SK-N-SH (cell line): ENCODE measurements at regions not wholly inside any gene's neighbourhood (a gene's known extent, or its start where the extent isn't known, plus 50 kb on each side); places are given as distances from the start of the nearest gene placed in this dataset.

Source experiments
- CTCF ChIA-PET: fragments of 300-600, 350-600 bp; formaldehyde crosslinking; extraction: SDS; loops from one replicate; lab custom pipeline; 2021; lab: Yijun Ruan, JAX
- POLR2A ChIA-PET: fragments of 350-600 bp; sonication (Branson Sonifier 250); formaldehyde crosslinking; extraction: SDS; loops from one replicate; lab custom pipeline; 2020; ENCODE audit warnings: antibody characterized with exemption, inconsistent platforms; lab: Yijun Ruan, JAX
- DNase-seq: peaks from one replicate; pipeline ENCODE4 v3.0.0; 2012
- H2AFZ ChIP-seq: fragments of 200-600 bp; sonication (generic); 2 replicates; pipeline ENCODE4 v1.8.1; 2016; ENCODE audit warnings: antibody characterized with exemption, mild to moderate bottlenecking, low read depth
- H3F3A ChIP-seq: fragments of 200-600 bp; sonication (generic); replicated peaks from 2 replicates; pipeline ENCODE3; 2016; ENCODE audit warnings: antibody characterized with exemption, mild to moderate bottlenecking; ENCODE audit not compliant: insufficient read depth
- H3K27ac ChIP-seq, 2 experiments: fragments of 200-500 bp in 1 of 2; fragments of 200-600 bp in 1 of 2; sonication (Bioruptor generic) in 1 of 2; sonication (generic), shearing (Covaris generic) in 1 of 2; 2 replicates each; pipeline versions ENCODE4 v1.5.1 to v1.6.1; 2014 to 2016; ENCODE audit warnings: low read depth in 2 of 2, inconsistent platforms in 1 of 2, low read length in 1 of 2, mild to moderate bottlenecking in 1 of 2, mixed read lengths in 1 of 2
- H3K27me3 ChIP-seq: fragments of 200-600 bp; sonication (generic), shearing (Covaris generic); 2 replicates; pipeline ENCODE4 v1.6.1; 2016; ENCODE audit warnings: mixed run types; ENCODE audit not compliant: insufficient read depth
- H3K36me3 ChIP-seq, 2 experiments: fragments of 200-500 bp in 1 of 2; fragments of 200-600 bp in 1 of 2; sonication (Bioruptor generic) in 1 of 2; sonication (generic) in 1 of 2; replicated peaks in 1 of 2; 2 replicates each; pipeline versions ENCODE3 to v1.5.1; 2014 to 2016; ENCODE audit warnings: low read length in 1 of 2, mild to moderate bottlenecking in 1 of 2; ENCODE audit not compliant: insufficient read depth in 2 of 2, control insufficient read depth in 1 of 2
- H3K4me1 ChIP-seq, 2 experiments: fragments of 200-500 bp in 1 of 2; fragments of 200-600 bp in 1 of 2; sonication (Bioruptor generic) in 1 of 2; sonication (generic), shearing (Covaris generic) in 1 of 2; 2 replicates each; pipeline versions ENCODE4 v1.5.1 to v1.6.1; 2014 to 2016; ENCODE audit warnings: low read depth in 1 of 2, low read length in 1 of 2, mixed run types in 1 of 2; ENCODE audit not compliant: insufficient read depth in 2 of 2, control insufficient read depth in 1 of 2
- H3K4me2 ChIP-seq: fragments of 200-600 bp; sonication (generic), shearing (Covaris generic); 2 replicates; pipeline ENCODE4 v1.6.1; 2017; ENCODE audit warnings: mixed run types
- H3K4me3 ChIP-seq, 2 experiments: fragments of 200-500 bp in 1 of 2; fragments of 200-600 bp in 1 of 2; sonication (Bioruptor generic) in 1 of 2; sonication (generic), shearing (Covaris generic) in 1 of 2; 2 replicates each; pipeline versions ENCODE4 v1.5.1 to v1.8.1; 2014 to 2016; ENCODE audit warnings: low read depth in 2 of 2, inconsistent platforms in 1 of 2, low read length in 1 of 2, mild to moderate bottlenecking in 1 of 2, mixed read lengths in 1 of 2, moderate library complexity in 1 of 2
- H3K79me2 ChIP-seq: fragments of 200-600 bp; sonication (generic); 2 replicates; pipeline ENCODE4 v1.8.1; 2017; ENCODE audit warnings: mild to moderate bottlenecking; ENCODE audit not compliant: insufficient read depth
- H3K9ac ChIP-seq: fragments of 200-600 bp; sonication (generic); 2 replicates; pipeline ENCODE4 v1.6.1; 2017; ENCODE audit warnings: mixed run types
- H3K9me2 ChIP-seq: fragments of 200-600 bp; sonication (generic); 2 replicates; pipeline ENCODE4 v1.6.1; 2017; ENCODE audit warnings: mixed run types
- H3K9me3 ChIP-seq: fragments of 200-600 bp; sonication (generic); 2 replicates; pipeline ENCODE4 v1.6.1; 2017; ENCODE audit warnings: mixed run types, mild to moderate bottlenecking, moderate library complexity
- H4K20me1 ChIP-seq: fragments of 200-600 bp; sonication (generic); 2 replicates; pipeline ENCODE4 v1.6.1; 2017; ENCODE audit warnings: mild to moderate bottlenecking, mixed run types; ENCODE audit not compliant: insufficient read depth
- ELF1 ChIP-seq: IDR thresholded peaks from 2 replicates; pipeline ENCODE4 v1.4.0; 2012
- EZH2phosphoT487 ChIP-seq: fragments of 200-600 bp; sonication (generic); IDR thresholded peaks from 2 replicates; pipeline ENCODE4 v1.6.1; 2017; ENCODE audit warnings: low read depth, mixed run types, mild to moderate bottlenecking, antibody characterized with exemption, moderate library complexity, borderline replicate concordance
- FOSL2 ChIP-seq: IDR thresholded peaks from 2 replicates; pipeline ENCODE4 v1.4.0; 2012; ENCODE audit warnings: low read depth, mild to moderate bottlenecking, moderate library complexity, borderline replicate concordance
- FOXJ3 ChIP-seq: sonication (generic); formaldehyde crosslinking; IDR thresholded peaks from 2 replicates; pipeline ENCODE4 v1.5.1; 2020; ENCODE audit warnings: mild to moderate bottlenecking, missing genetic modification reagents
- FOXM1 ChIP-seq: IDR thresholded peaks from 2 replicates; pipeline ENCODE4 v1.4.0; 2012; ENCODE audit warnings: low read depth, mild to moderate bottlenecking
- MAX ChIP-seq: IDR thresholded peaks from 2 replicates; pipeline ENCODE4 v1.4.0; 2012; ENCODE audit warnings: low read depth
- MEF2A ChIP-seq: IDR thresholded peaks from 2 replicates; pipeline ENCODE4 v1.4.0; 2012; ENCODE audit warnings: low read depth, borderline replicate concordance
- MXI1 ChIP-seq: IDR thresholded peaks from 2 replicates; pipeline ENCODE4 v1.6.1; 2012; ENCODE audit warnings: mild to moderate bottlenecking, low read depth, low read length, improper control_type of control experiment
- NRF1 ChIP-seq: IDR thresholded peaks from 2 replicates; pipeline ENCODE4 v1.6.1; 2012; ENCODE audit warnings: low read depth, mild to moderate bottlenecking, low read length
- RAD21 ChIP-seq: IDR thresholded peaks from 2 replicates; pipeline ENCODE4 v1.6.1; 2012; ENCODE audit warnings: mild to moderate bottlenecking, low read length
- SIN3A ChIP-seq: IDR thresholded peaks from 2 replicates; pipeline ENCODE4 v1.6.1; 2012; ENCODE audit warnings: low read depth, mild to moderate bottlenecking, low read length, moderate library complexity, borderline replicate concordance
- SMC3 ChIP-seq: IDR thresholded peaks from 2 replicates; pipeline ENCODE4 v1.6.1; 2012; ENCODE audit warnings: low read depth, low read length, improper control_type of control experiment
- TCF12 ChIP-seq: IDR thresholded peaks from 2 replicates; pipeline ENCODE4 v1.4.0; 2012
- TEAD4 ChIP-seq: IDR thresholded peaks from 2 replicates; pipeline ENCODE4 v1.4.0; 2012; ENCODE audit warnings: mild to moderate bottlenecking, borderline replicate concordance; ENCODE audit not compliant: insufficient read depth
- USF1 ChIP-seq: IDR thresholded peaks from 2 replicates; pipeline ENCODE4 v1.4.0; 2012; ENCODE audit warnings: low read depth, borderline replicate concordance
- ZBTB33 ChIP-seq: IDR thresholded peaks from 2 replicates; pipeline ENCODE4 v1.4.0; 2012; ENCODE audit warnings: low read depth, borderline replicate concordance
- WGBS: methylation state at CpG from one replicate; pipeline ENCODE4 v1.1.6; 2017; ENCODE audit warnings: low lambda C conversion rate; 5-methylcytosine and 5-hydroxymethylcytosine counted together
- TF ChIP-seq, protein P1 (sequence below): fragments of 200-600 bp; sonication (generic); IDR thresholded peaks from 2 replicates; pipeline ENCODE4 v1.6.1; 2017; ENCODE audit warnings: antibody characterized with exemption, mild to moderate bottlenecking, moderate library complexity
- TF ChIP-seq, protein P2 (sequence below): IDR thresholded peaks from 2 replicates; pipeline ENCODE4 v1.6.1; 2012; ENCODE audit warnings: mild to moderate bottlenecking, low read depth, low read length, moderate library complexity
- TF ChIP-seq, protein P3 (sequence below): IDR thresholded peaks from 2 replicates; pipeline ENCODE4; 2012

GRCh38 chr7:116347151-116347832, 137.0 kb downstream of the TES start:
- DNase-seq: no peak
- Histone ChIP-seq H4K20me1 (no peaks in the 10 kb centered on the region), H3K79me2 (no peaks in the 10 kb centered on the region), H3K36me3 (peaks cover 0 to 14% of the 10 kb centered on the region in 2 experiments), H3K9me3 (peaks cover 13% of the 10 kb centered on the region; the same call in 1 of the 2 replicates), H2AFZ (no peak overlapping the region), H3K27ac (no peak overlapping the region), H3K4me2 (no peak overlapping the region), H3K4me1 (no peaks in the 10 kb centered on the region), H3K9me2 (no peaks in the 10 kb centered on the region), H3F3A (no peaks in the 10 kb centered on the region), H3K4me3 (no peak overlapping the region), H3K27me3 (no peaks in the 10 kb centered on the region), H3K9ac (no peak overlapping the region)
- CTCF ChIA-PET: interaction anchor here (0.6 kb wide), 1 partner anchor 21 kb away, joined by 3 read pairs; no protein-coding TSS in a partner anchor
- WGBS: 37% methylated on average over 3 of the region's 3 CpGs
- POLR2A ChIA-PET: no interaction called here
- TF ChIP-seq TCF12: no peak
- TF ChIP-seq, protein P1, sequence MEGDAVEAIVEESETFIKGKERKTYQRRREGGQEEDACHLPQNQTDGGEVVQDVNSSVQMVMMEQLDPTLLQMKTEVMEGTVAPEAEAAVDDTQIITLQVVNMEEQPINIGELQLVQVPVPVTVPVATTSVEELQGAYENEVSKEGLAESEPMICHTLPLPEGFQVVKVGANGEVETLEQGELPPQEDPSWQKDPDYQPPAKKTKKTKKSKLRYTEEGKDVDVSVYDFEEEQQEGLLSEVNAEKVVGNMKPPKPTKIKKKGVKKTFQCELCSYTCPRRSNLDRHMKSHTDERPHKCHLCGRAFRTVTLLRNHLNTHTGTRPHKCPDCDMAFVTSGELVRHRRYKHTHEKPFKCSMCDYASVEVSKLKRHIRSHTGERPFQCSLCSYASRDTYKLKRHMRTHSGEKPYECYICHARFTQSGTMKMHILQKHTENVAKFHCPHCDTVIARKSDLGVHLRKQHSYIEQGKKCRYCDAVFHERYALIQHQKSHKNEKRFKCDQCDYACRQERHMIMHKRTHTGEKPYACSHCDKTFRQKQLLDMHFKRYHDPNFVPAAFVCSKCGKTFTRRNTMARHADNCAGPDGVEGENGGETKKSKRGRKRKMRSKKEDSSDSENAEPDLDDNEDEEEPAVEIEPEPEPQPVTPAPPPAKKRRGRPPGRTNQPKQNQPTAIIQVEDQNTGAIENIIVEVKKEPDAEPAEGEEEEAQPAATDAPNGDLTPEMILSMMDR: no peak
- no peak for TF ChIP-seq ELF1
- TF ChIP-seq, protein P2, sequence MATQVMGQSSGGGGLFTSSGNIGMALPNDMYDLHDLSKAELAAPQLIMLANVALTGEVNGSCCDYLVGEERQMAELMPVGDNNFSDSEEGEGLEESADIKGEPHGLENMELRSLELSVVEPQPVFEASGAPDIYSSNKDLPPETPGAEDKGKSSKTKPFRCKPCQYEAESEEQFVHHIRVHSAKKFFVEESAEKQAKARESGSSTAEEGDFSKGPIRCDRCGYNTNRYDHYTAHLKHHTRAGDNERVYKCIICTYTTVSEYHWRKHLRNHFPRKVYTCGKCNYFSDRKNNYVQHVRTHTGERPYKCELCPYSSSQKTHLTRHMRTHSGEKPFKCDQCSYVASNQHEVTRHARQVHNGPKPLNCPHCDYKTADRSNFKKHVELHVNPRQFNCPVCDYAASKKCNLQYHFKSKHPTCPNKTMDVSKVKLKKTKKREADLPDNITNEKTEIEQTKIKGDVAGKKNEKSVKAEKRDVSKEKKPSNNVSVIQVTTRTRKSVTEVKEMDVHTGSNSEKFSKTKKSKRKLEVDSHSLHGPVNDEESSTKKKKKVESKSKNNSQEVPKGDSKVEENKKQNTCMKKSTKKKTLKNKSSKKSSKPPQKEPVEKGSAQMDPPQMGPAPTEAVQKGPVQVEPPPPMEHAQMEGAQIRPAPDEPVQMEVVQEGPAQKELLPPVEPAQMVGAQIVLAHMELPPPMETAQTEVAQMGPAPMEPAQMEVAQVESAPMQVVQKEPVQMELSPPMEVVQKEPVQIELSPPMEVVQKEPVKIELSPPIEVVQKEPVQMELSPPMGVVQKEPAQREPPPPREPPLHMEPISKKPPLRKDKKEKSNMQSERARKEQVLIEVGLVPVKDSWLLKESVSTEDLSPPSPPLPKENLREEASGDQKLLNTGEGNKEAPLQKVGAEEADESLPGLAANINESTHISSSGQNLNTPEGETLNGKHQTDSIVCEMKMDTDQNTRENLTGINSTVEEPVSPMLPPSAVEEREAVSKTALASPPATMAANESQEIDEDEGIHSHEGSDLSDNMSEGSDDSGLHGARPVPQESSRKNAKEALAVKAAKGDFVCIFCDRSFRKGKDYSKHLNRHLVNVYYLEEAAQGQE: no peak
- no peak for TF ChIP-seq ZBTB33
- TF ChIP-seq MXI1: no peak
- TF ChIP-seq EZH2phosphoT487: no peak
- no peak for TF ChIP-seq SIN3A
- TF ChIP-seq SMC3: no peak
- TF ChIP-seq, protein P3, sequence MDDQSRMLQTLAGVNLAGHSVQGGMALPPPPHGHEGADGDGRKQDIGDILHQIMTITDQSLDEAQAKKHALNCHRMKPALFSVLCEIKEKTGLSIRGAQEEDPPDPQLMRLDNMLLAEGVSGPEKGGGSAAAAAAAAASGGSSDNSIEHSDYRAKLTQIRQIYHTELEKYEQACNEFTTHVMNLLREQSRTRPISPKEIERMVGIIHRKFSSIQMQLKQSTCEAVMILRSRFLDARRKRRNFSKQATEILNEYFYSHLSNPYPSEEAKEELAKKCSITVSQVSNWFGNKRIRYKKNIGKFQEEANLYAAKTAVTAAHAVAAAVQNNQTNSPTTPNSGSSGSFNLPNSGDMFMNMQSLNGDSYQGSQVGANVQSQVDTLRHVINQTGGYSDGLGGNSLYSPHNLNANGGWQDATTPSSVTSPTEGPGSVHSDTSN: no peak
- no peak for TF ChIP-seq FOSL2
- no peak for TF ChIP-seq NRF1
- TF ChIP-seq MEF2A: no peak
- TF ChIP-seq USF1: no peak
- TF ChIP-seq TEAD4: no peak
- TF ChIP-seq FOXM1: no peak
- TF ChIP-seq FOXJ3: no peak
- no peak for TF ChIP-seq MAX
- TF ChIP-seq RAD21: no peak
